Mesenteric fat pad (tissue), 1 donor: ENCODE measurements at regions not wholly inside any gene's neighbourhood (a gene's known extent, or its start where the extent isn't known, plus 50 kb on each side); places are given as distances from the start of the nearest gene placed in this dataset.

ENCODE experiments used
- DNase-seq: peaks from one replicate; pipeline ENCODE4 v3.0.0-alpha.2; 2020; ENCODE audit warnings: low spot score
- donor health status: DM: yes; HTN: yes; CAD: no.

DNA sequence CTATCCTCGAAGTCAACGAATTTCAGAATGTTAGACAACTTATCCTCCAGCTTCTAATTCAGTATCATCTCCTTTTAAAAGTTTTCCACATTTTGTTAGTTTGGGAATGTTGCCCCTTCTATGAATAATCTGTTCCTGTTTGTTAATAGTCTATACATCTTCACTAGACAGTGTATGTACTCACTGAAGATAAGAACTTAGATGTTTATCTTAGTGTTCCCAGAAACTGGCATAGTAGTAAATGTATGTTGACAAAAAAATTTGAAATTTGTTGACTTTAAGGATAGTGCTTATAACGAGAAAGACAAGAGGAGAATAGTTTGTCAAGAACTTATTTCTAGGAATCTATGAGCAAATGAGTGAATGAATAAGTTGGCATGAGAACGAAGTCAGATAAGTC is 162.0 kb upstream of the GULP1 start:
- no peak for DNase-seq

DNA sequence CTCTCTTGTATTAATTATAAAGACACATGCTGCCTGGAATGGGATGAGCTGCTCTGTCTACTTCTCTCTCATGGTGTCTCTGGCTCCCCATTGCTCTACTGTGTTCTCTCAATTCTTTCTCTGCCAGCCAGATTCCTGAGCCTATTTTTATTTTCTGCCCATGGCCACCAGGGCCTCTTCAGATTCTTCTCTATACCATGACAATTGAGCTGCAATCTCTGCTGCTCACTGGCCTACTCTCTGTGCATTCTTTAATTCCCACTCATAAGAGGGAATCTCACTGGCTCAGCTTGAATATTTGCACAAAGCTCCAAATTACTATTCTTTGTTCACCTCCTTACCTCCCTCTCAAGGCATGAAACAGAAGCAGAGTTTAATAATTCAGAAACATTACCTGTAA is 161.4 kb upstream of the GULP1 start:
- DNase-seq = no peak

- DNase-seq = no peak
Observed at GRCh38 chr2:188131281-188131680, 160.4 kb upstream of the GULP1 start.

DNA sequence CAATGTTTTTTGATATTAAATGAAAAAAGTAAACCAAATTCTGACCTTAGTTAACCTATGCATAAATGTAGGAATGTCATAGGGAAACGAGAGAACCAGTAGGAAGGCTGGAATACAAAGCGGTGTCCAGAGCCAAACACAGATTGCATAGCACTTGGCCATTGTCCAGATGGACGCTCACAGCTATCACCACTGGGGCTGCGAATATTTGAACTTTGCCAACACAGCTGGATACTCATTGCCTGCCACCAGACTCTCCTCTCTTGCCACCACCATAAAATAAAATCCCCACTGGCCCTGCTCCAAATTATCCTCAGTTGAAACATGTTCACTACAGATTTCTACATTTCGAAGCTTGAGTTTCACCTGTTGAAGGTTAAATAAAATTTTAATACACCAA is 159.3 kb upstream of the GULP1 start:
- DNase-seq = no peak

- no peak for DNase-seq
Observed at GRCh38 chr2:188134241-188134640, 157.4 kb upstream of the GULP1 start.

DNA sequence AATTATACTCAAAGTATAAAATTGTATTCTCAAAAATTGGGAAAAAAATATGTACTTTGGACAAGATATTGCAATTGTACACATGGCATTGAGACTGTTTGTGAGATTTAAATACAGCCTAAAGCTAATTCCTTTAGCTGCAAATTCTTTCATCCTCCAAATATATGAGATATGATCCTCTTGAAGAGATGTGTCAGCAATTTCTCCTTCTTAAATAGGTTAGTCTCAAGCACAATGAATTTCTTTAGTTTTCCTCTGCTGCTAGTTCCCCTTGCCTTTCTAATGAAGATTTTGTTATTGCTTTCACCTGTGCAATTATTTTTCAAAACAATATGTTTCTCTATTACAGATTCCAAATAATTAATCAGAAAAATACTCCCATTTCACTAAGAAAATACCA is 153.4 kb upstream of the GULP1 start:
- no peak for DNase-seq

GRCh38 chr2:188142088-188142487 is 149.6 kb upstream of the GULP1 start:
- DNase-seq = no peak

- DNase-seq = no peak
Observed at GRCh38 chr2:188142636-188143295, 148.9 kb upstream of the GULP1 start.

DNA sequence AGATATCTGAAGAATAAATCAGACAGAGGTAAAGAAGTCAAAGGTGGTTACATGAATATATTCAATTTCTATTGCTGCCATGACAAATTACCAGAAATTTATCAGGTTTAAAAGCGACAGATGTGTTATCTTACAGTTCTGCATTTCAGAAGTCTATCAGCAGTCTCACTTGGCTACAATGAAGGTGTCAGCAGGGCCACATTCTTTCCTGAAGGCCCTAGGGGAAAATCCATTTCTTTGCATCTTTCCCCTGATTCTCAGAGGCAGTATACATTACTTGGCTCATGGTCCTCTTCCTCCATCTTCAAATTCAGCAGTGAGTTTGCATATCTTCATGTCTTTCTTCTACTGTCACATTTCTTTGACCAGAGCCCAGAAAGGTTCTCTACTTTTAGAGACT is 145.8 kb upstream of the GULP1 start:
- no peak for DNase-seq

- DNase-seq = no peak
Observed at GRCh38 chr2:188146888-188147287, 144.8 kb upstream of the GULP1 start.

DNA sequence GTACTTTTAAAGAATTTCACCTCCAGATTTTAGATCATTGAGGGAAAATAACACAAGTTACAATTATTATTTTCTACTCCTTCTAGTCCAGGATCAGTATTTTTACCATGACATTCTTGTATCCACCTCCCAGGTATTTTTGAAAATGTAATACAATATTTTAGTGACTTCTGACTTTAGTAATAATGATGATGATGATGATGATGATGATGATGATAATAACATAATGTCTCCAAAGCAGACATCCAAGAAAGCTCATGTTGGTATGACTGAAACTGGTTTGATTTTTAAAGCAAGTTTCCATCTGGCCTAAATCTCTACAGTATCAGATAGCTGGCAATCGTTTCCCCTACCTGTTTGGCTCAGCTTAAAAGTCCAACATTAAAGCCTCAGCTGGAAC is 140.0 kb upstream of the GULP1 start:
- DNase-seq = no peak

GRCh38 chr2:188158337-188159100 is 133.2 kb upstream of the GULP1 start:
- no peak for DNase-seq

DNA sequence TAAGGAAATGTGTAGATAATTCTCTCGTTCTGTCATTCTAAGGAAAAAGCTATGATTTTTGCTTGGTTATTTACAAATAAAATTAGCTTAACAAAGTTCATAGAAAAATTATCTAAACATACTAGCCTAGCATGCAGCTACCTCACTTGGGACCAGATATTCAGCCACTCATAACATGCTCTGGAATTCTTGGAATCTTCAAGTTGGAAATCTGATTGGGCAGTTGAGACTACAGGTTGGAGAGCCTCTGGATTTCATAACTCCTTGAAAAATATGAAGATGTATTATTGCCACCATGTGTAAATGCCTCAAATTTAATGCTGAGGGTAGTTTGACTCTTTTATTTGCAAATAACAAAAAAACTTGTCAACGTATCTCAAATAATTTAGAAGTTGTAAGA is 132.2 kb upstream of the GULP1 start:
- DNase-seq = no peak

- no peak for DNase-seq
Observed at GRCh38 chr2:188170356-188170755, 121.3 kb upstream of the GULP1 start.

GRCh38 chr2:188176620-188177019 is 115.1 kb upstream of the GULP1 start:
- no peak for DNase-seq

DNA sequence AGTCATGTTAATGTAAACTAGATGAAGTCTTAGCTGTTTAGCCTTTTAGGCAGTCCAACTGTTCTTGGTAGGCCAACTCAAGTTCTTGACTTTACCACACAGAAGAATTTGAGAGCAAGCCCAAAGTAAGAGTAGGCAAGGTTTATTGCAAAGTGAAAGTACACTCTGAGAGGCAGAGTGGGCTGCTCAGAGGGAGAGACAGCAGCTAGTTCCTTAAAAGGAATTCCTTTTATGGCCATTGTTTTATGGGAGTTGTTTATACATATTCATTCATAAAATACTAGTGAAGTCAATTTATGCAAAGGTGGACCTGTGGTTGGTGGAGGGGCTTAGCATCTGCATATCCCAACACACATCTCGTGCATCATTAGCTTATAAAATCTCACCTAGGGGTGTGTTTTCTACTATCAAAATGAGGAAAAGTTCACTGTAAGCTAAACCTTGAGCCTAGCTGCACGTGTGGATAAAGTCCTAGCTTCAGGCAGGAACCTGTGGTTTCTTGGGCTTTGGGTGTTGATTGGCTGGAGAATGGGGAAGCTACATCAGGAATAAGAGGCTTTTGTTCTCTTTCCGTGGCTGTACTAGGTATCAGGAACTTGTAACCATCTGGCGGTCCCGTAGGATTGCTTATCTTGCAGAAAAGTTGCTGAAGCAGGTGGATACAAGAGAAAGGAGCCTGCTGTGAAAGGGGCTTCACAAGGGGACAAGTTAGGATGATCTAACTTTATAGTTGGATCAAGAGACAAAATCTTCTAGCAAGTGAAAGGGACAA is 110.4 kb upstream of the GULP1 start:
- no peak for DNase-seq

DNA sequence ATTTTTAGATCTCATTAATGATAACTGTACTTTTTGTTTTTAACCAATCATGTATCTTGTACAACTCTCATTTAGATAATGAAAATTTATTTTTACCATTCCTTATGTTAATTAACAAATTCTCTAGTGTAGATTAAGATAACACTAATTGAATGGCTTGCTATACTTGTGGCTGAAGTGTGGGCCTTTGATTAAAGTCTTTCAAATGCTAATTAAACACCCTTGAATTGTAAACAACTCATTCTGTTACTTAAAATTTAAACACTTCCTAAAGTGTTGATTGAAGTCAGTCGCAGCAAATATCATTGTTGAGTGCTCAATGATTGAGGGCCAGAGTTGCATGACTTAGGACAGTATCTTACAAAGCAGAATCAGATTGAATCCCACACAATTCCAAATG is 109.8 kb upstream of the GULP1 start:
- DNase-seq = no peak

DNA sequence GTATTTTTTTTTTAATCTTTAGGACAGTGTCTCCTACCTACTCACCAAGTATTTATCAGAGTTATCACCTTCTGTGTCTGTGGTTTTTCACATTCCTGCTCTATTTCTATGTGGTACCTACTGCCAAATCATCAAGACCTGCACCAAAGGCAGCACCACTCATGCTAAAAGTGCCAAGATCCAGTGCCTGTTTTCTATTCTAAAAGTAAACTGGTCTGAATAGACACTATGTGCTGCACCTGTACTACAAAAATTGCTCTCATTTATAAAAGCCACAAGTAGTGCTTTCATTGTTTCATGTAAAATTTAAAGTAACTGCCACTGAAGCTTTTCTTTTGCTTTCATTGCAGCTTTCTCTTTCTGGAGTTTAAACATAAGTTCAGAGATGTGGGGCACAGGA is 103.9 kb upstream of the GULP1 start:
- no peak for DNase-seq

GRCh38 chr2:188189356-188189755 is 102.3 kb upstream of the GULP1 start:
- DNase-seq = no peak

- no peak for DNase-seq
Observed at GRCh38 chr2:188193230-188193629, 98.4 kb upstream of the GULP1 start.

GRCh38 chr2:188196343-188197008 is 95.2 kb upstream of the GULP1 start:
- no peak for DNase-seq

GRCh38 chr2:188199716-188200128 is 92.0 kb upstream of the GULP1 start:
- DNase-seq = no peak
